ENCODE measurements at regions not wholly inside any gene's neighbourhood (a gene's known extent, or its start where the extent isn't known, plus 50 kb on each side); places are given as distances from the start of the nearest gene placed in this dataset.

GRCh38 chr4:140244328-140244727 lies 90.3 kb upstream of the MAML3 start:
- no peak for TF ChIP-seq POLR2A (IDR thresholded peaks at IDR 0.05)
- TF ChIP-seq, protein P1, sequence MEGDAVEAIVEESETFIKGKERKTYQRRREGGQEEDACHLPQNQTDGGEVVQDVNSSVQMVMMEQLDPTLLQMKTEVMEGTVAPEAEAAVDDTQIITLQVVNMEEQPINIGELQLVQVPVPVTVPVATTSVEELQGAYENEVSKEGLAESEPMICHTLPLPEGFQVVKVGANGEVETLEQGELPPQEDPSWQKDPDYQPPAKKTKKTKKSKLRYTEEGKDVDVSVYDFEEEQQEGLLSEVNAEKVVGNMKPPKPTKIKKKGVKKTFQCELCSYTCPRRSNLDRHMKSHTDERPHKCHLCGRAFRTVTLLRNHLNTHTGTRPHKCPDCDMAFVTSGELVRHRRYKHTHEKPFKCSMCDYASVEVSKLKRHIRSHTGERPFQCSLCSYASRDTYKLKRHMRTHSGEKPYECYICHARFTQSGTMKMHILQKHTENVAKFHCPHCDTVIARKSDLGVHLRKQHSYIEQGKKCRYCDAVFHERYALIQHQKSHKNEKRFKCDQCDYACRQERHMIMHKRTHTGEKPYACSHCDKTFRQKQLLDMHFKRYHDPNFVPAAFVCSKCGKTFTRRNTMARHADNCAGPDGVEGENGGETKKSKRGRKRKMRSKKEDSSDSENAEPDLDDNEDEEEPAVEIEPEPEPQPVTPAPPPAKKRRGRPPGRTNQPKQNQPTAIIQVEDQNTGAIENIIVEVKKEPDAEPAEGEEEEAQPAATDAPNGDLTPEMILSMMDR (IDR thresholded peaks at IDR 0.05), result no peak
- TF ChIP-seq POLR2AphosphoS5 (IDR thresholded peaks at IDR 0.05), result no peak
- TF ChIP-seq EP300 (IDR thresholded peaks at IDR 0.05), result no peak
